A549 (cell line): ENCODE measurements at regions not wholly inside any gene's neighbourhood (a gene's known extent, or its start where the extent isn't known, plus 50 kb on each side); places are given as distances from the start of the nearest gene placed in this dataset.

Experiments used
- ATAC-seq, 2 experiments: fragments of 200-7000 bp in 1 of 2; fragments of >200 bp in 1 of 2; cut with Nextera tagmentation in 1 of 2; cut with Tn5 transposase in 1 of 2; 3 replicates each; pipeline versions ENCODE4 v1.8.0 to v1.9.1; 2018 to 2020; ENCODE audit warnings: mild to moderate bottlenecking in 1 of 2, moderate library complexity in 1 of 2
- CTCF ChIA-PET: fragments of 300-600 bp; sonication (Branson Sonifier 250); formaldehyde crosslinking; extraction: SDS; loops from one replicate; lab custom pipeline; 2021; ENCODE audit warnings: antibody characterized with exemption, inconsistent platforms; lab: Yijun Ruan, JAX
- POLR2A ChIA-PET: fragments of 350-600 bp; formaldehyde crosslinking; extraction: SDS; loops from one replicate; lab custom pipeline; 2021; ENCODE audit warnings: antibody characterized with exemption, inconsistent platforms; lab: Yijun Ruan, JAX
- DNase-seq, 2 experiments: peaks; one replicate each; pipeline versions ENCODE4 v3.0.0 to v3.0.0-alpha.2; 2011 to 2016; ENCODE audit warnings: low read depth in 1 of 2, low spot score in 1 of 2
- FAIRE-seq: peaks from 2 replicates; lab custom pipeline; 2011; peaks lifted over from hg19 to GRCh38; lab: Jason Lieb, UNC
- H3K27ac ChIP-seq, 2 experiments: fragments of >200 bp; sonication (Bioruptor Twin); formaldehyde crosslinking; 3 replicates each; pipeline ENCODE4 v1.5.1; 2016 to 2017
- H3K4me1 ChIP-seq: fragments of >200 bp; sonication (Bioruptor Twin); formaldehyde crosslinking; 3 replicates; pipeline ENCODE4 v1.6.1; 2016
- H3K4me2 ChIP-seq: fragments of >200 bp; sonication (Bioruptor Twin); formaldehyde crosslinking; 3 replicates; pipeline ENCODE4 v1.6.1; 2016
- H3K4me3 ChIP-seq: fragments of >200 bp; sonication (Bioruptor Twin); formaldehyde crosslinking; 3 replicates; pipeline ENCODE4 v1.5.1; 2016
- H3K9me3 ChIP-seq: fragments of >200 bp; sonication (Bioruptor Twin); formaldehyde crosslinking; 3 replicates; pipeline ENCODE4 v1.6.1; 2016
- BHLHE40 ChIP-seq: IDR thresholded peaks from 2 replicates; pipeline ENCODE4 v1.6.1; 2012; ENCODE audit warnings: low read depth, low read length, inconsistent platforms
- CBX2 ChIP-seq: fragments of 200-600 bp; sonication (generic); IDR thresholded peaks from 2 replicates; pipeline ENCODE4 v1.6.1; 2016; ENCODE audit warnings: low read depth, mild to moderate bottlenecking, borderline replicate concordance
- CEBPB ChIP-seq, 2 experiments: fragments of >200 bp in 1 of 2; sonication (Bioruptor Twin) in 1 of 2; formaldehyde crosslinking in 1 of 2; IDR thresholded peaks; 2 replicates each; pipeline ENCODE4 v1.6.1; 2012 to 2016
- CHD4 ChIP-seq: fragments of 200-600 bp; sonication (generic); IDR thresholded peaks from 2 replicates; pipeline ENCODE4 v1.6.1; 2016; ENCODE audit warnings: antibody characterized with exemption, mild to moderate bottlenecking, borderline replicate concordance
- EP300 ChIP-seq, 2 experiments: fragments of >200 bp; sonication (Bioruptor Twin); formaldehyde crosslinking; IDR thresholded peaks; 2 replicates in 1 of 2; 3 replicates in 1 of 2; pipeline ENCODE4 v1.6.1; 2016 to 2017
- FOXS1 ChIP-seq: fragments of 250-450 bp; sonication (Bioruptor Pico); IDR thresholded peaks from 2 replicates; pipeline ENCODE4 v1.5.0; 2020; ENCODE audit warnings: mild to moderate bottlenecking, moderate library complexity
- HEYL ChIP-seq: fragments of 250-450 bp; sonication (Bioruptor Pico); IDR thresholded peaks from 2 replicates; pipeline ENCODE4 v1.8.0; 2021; ENCODE audit warnings: mild to moderate bottlenecking, moderate library complexity
- HOXA7 ChIP-seq: fragments of 250-450 bp; sonication (Bioruptor Pico); IDR thresholded peaks from 2 replicates; pipeline ENCODE4 v1.5.0; 2020; ENCODE audit warnings: mild to moderate bottlenecking, moderate library complexity
- HOXB13 ChIP-seq: fragments of 250-450 bp; sonication (Bioruptor Pico); IDR thresholded peaks from 2 replicates; pipeline ENCODE4 v1.5.0; 2020; ENCODE audit warnings: low read depth, mild to moderate bottlenecking, moderate library complexity
- HOXB5 ChIP-seq: fragments of 250-450 bp; sonication (Bioruptor Pico); IDR thresholded peaks from 2 replicates; pipeline ENCODE4 v1.5.0; 2020; ENCODE audit warnings: mild to moderate bottlenecking, moderate library complexity
- MAFK ChIP-seq: fragments of 450-650 bp; IDR thresholded peaks from 2 replicates; pipeline ENCODE4 v1.6.1; 2014; ENCODE audit not compliant: partially characterized antibody
- PHF8 ChIP-seq: fragments of 200-600 bp; sonication (generic); IDR thresholded peaks from 2 replicates; pipeline ENCODE4 v1.6.1; 2016; ENCODE audit warnings: low read depth, mild to moderate bottlenecking, antibody characterized with exemption, moderate library complexity, borderline replicate concordance
- POLR2A ChIP-seq: IDR thresholded peaks from 2 replicates; pipeline ENCODE4 v1.6.1; 2012; ENCODE audit warnings: mild to moderate bottlenecking, low read length
- SREBF2 ChIP-seq: fragments of 450-650 bp; IDR thresholded peaks from 2 replicates; pipeline ENCODE4 v1.6.1; 2014; ENCODE audit warnings: mild to moderate bottlenecking, moderate library complexity
- ZSCAN20 ChIP-seq: fragments of 250-450 bp; sonication (Bioruptor Pico); IDR thresholded peaks from 2 replicates; pipeline ENCODE4 v1.8.0; 2022; ENCODE audit warnings: mild to moderate bottlenecking, moderate library complexity
- WGBS: methylation state at CpG from one replicate; pipeline ENCODE4 v1.1.6; 2017; ENCODE audit errors: missing lambda C conversion rate; 5-methylcytosine and 5-hydroxymethylcytosine counted together
- TF ChIP-seq, protein P1 (sequence below): fragments of 200-600 bp; sonication (generic); IDR thresholded peaks from 2 replicates; pipeline ENCODE4 v1.6.1; 2016; ENCODE audit warnings: antibody characterized with exemption, mild to moderate bottlenecking, moderate library complexity
- TF ChIP-seq, protein P2 (sequence below): fragments of >200 bp; sonication (Bioruptor Twin); formaldehyde crosslinking; IDR thresholded peaks from 3 replicates; pipeline ENCODE4 v1.6.1; 2016
- TF ChIP-seq, protein P3 (sequence below): IDR thresholded peaks from 2 replicates; pipeline ENCODE4 v1.6.1; 2012
- TF ChIP-seq, protein P4 (sequence below): fragments of >200 bp; sonication (Bioruptor Twin); formaldehyde crosslinking; IDR thresholded peaks from 3 replicates; pipeline ENCODE4 v1.5.1; 2016
- TF ChIP-seq, protein P5 (sequence below): fragments of 450-650 bp; IDR thresholded peaks from 2 replicates; pipeline ENCODE4 v1.6.1; 2014; ENCODE audit warnings: antibody characterized with exemption

DNA sequence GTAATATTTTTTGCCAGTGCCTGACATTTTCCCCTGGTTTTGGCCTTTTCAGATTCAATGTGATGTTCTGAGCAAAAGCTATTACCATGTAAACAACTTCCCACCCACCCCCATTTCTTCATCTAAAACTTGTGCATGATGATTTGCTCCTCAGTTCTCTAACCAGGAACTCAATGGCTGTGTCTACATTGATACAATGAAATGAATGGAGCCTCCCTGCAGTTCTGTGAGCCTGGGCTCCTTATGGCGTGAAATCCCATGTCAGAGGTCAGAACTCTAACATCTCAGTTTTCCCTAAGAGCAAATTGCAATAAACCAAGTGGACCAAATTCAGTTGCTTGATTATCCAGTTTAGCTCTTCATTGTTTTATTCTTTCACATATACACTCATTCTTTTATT is 534.8 kb upstream of the LCORL start:
- ATAC-seq: no peak
- no peak for FAIRE-seq
- WGBS: 0% methylated on average over 1 of the region's 1 CpG

DNA sequence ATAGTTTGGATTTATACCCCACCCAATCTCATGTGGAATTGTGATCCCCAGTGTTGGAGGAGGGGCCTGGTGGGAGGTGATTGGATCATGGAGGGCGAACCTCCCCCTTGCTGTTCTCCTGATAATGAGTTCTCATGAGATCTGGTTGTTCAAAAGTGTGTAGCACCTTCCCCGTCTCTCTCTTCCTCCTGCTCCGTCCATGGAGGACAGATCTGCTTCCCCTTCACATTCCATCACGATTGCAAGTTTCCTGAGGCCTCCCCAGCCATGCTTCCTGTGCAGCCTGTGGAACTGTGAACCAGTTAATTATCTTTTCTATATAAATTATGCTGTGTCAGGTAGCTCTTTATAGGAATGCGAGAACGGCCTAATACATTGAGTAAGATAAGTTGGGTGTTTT is 518.8 kb upstream of the LCORL start:
- H3K4me2 ChIP-seq: no peak overlapping the region
- no peaks in the 10 kb centered on the region for H3K9me3 ChIP-seq
- H3K27ac ChIP-seq: no peak overlapping the region
- WGBS: 0% methylated on average over 6 of the region's 6 CpGs
- ChIA-PET CTCF (no interaction called here), POLR2A (no interaction called here)
- H3K4me3 ChIP-seq: no peak overlapping the region
- H3K4me1 ChIP-seq: no peaks in the 10 kb centered on the region
- DNase-seq (no peak), FAIRE-seq (no peak), ATAC-seq (no peak)
- TF ChIP-seq CHD4: no peak
- TF ChIP-seq MAFK: no peak
- TF ChIP-seq, protein P1, sequence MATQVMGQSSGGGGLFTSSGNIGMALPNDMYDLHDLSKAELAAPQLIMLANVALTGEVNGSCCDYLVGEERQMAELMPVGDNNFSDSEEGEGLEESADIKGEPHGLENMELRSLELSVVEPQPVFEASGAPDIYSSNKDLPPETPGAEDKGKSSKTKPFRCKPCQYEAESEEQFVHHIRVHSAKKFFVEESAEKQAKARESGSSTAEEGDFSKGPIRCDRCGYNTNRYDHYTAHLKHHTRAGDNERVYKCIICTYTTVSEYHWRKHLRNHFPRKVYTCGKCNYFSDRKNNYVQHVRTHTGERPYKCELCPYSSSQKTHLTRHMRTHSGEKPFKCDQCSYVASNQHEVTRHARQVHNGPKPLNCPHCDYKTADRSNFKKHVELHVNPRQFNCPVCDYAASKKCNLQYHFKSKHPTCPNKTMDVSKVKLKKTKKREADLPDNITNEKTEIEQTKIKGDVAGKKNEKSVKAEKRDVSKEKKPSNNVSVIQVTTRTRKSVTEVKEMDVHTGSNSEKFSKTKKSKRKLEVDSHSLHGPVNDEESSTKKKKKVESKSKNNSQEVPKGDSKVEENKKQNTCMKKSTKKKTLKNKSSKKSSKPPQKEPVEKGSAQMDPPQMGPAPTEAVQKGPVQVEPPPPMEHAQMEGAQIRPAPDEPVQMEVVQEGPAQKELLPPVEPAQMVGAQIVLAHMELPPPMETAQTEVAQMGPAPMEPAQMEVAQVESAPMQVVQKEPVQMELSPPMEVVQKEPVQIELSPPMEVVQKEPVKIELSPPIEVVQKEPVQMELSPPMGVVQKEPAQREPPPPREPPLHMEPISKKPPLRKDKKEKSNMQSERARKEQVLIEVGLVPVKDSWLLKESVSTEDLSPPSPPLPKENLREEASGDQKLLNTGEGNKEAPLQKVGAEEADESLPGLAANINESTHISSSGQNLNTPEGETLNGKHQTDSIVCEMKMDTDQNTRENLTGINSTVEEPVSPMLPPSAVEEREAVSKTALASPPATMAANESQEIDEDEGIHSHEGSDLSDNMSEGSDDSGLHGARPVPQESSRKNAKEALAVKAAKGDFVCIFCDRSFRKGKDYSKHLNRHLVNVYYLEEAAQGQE: no peak
- no peak for TF ChIP-seq HOXB5
- TF ChIP-seq, protein P2, sequence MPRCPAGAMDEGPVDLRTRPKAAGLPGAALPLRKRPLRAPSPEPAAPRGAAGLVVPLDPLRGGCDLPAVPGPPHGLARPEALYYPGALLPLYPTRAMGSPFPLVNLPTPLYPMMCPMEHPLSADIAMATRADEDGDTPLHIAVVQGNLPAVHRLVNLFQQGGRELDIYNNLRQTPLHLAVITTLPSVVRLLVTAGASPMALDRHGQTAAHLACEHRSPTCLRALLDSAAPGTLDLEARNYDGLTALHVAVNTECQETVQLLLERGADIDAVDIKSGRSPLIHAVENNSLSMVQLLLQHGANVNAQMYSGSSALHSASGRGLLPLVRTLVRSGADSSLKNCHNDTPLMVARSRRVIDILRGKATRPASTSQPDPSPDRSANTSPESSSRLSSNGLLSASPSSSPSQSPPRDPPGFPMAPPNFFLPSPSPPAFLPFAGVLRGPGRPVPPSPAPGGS: no peak
- TF ChIP-seq HOXA7 (CRISPR knock-in tag): no peak
- TF ChIP-seq CBX2: no peak

More for the DNA sequence above, 534.8 kb upstream of the LCORL start:
- TF ChIP-seq EP300 (IDR thresholded peaks at IDR 0.05) (no peak), HEYL (CRISPR knock-in tag) (no peak), SREBF2 (no peak), HOXB5 (no peak), ZSCAN20 (CRISPR knock-in tag) (no peak)
- TF ChIP-seq, protein P3, sequence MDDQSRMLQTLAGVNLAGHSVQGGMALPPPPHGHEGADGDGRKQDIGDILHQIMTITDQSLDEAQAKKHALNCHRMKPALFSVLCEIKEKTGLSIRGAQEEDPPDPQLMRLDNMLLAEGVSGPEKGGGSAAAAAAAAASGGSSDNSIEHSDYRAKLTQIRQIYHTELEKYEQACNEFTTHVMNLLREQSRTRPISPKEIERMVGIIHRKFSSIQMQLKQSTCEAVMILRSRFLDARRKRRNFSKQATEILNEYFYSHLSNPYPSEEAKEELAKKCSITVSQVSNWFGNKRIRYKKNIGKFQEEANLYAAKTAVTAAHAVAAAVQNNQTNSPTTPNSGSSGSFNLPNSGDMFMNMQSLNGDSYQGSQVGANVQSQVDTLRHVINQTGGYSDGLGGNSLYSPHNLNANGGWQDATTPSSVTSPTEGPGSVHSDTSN: no peak
- TF ChIP-seq, protein P1: no peak
- ChIA-PET POLR2A (no interaction called here), CTCF (no interaction called here)
- H3K4me3 ChIP-seq: no peak overlapping the region
- no peak for DNase-seq
- H3K9me3 ChIP-seq: no peaks in the 10 kb centered on the region
- no peaks in the 10 kb centered on the region for H3K4me1 ChIP-seq
- H3K4me2 ChIP-seq: no peak overlapping the region
- H3K27ac ChIP-seq: no peak overlapping the region

DNA sequence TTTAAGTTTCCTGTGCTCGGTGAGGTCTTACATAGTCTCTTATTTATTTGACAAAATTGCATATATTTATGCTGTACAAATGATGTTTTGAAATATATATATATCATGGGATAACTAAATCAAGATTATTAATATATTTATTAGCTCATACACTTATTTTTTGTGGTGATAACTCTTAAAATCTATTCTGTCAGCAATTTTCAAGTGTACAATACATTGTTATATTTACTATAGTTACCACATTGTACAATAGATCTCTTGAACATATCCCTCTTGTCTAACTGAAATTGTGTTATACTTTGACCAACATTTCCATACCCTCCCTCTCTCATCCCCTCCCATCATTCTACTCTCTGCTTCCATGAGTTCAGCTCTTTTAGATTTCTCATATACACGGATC is 516.6 kb upstream of the LCORL start:
- Histone ChIP-seq H3K9me3 (no peaks in the 10 kb centered on the region), H3K4me2 (no peak overlapping the region), H3K4me3 (no peak overlapping the region), H3K4me1 (no peaks in the 10 kb centered on the region), H3K27ac (no peak overlapping the region)
- ATAC-seq: no peak
- ChIA-PET POLR2A (no interaction called here), CTCF (no interaction called here)
- 2% methylated on average over 2 of the region's 2 CpGs for WGBS
- no peak for DNase-seq
- no peak for FAIRE-seq
- TF ChIP-seq CEBPB (IDR thresholded peaks at IDR 0.05) (no peak), HOXB13 (CRISPR knock-in tag) (no peak), BHLHE40 (no peak), POLR2A (no peak), FOXS1 (CRISPR knock-in tag) (no peak), CBX2 (no peak), HOXA7 (CRISPR knock-in tag) (no peak), EP300 (IDR thresholded peaks at IDR 0.05) (no peak), PHF8 (no peak)
- TF ChIP-seq, protein P4, sequence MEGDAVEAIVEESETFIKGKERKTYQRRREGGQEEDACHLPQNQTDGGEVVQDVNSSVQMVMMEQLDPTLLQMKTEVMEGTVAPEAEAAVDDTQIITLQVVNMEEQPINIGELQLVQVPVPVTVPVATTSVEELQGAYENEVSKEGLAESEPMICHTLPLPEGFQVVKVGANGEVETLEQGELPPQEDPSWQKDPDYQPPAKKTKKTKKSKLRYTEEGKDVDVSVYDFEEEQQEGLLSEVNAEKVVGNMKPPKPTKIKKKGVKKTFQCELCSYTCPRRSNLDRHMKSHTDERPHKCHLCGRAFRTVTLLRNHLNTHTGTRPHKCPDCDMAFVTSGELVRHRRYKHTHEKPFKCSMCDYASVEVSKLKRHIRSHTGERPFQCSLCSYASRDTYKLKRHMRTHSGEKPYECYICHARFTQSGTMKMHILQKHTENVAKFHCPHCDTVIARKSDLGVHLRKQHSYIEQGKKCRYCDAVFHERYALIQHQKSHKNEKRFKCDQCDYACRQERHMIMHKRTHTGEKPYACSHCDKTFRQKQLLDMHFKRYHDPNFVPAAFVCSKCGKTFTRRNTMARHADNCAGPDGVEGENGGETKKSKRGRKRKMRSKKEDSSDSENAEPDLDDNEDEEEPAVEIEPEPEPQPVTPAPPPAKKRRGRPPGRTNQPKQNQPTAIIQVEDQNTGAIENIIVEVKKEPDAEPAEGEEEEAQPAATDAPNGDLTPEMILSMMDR: no peak
- TF ChIP-seq, protein P5, sequence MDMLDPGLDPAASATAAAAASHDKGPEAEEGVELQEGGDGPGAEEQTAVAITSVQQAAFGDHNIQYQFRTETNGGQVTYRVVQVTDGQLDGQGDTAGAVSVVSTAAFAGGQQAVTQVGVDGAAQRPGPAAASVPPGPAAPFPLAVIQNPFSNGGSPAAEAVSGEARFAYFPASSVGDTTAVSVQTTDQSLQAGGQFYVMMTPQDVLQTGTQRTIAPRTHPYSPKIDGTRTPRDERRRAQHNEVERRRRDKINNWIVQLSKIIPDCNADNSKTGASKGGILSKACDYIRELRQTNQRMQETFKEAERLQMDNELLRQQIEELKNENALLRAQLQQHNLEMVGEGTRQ: no peak
- TF ChIP-seq, protein P2: no peak
